ENCODE measurements at regions not wholly inside any gene's neighbourhood (a gene's known extent, or its start where the extent isn't known, plus 50 kb on each side); places are given as distances from the start of the nearest gene placed in this dataset.

DNA sequence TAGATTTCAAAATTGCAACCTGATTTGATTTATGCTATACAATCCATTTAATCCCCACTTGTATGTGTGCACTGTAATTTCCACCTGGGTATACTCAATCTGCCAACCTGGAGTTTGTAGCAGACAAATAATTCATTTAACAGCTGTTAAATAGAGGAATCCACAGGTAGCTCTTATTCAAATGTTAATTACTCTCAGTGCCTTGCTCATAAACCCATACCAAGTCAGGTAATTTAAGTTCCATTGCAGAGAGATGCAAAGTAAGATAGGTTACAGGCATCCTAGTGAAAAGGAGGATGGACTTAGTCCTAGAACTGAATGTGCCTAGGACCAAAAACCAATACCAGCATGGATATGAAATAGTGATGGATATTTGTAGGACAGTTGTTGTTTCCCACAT lies 674.2 kb downstream of the TBL1XR1 start:
- DNase-seq = no peak

GRCh38 chr3:176522436-176522835 lies 674.8 kb downstream of the TBL1XR1 start:
- no peak for DNase-seq

DNA sequence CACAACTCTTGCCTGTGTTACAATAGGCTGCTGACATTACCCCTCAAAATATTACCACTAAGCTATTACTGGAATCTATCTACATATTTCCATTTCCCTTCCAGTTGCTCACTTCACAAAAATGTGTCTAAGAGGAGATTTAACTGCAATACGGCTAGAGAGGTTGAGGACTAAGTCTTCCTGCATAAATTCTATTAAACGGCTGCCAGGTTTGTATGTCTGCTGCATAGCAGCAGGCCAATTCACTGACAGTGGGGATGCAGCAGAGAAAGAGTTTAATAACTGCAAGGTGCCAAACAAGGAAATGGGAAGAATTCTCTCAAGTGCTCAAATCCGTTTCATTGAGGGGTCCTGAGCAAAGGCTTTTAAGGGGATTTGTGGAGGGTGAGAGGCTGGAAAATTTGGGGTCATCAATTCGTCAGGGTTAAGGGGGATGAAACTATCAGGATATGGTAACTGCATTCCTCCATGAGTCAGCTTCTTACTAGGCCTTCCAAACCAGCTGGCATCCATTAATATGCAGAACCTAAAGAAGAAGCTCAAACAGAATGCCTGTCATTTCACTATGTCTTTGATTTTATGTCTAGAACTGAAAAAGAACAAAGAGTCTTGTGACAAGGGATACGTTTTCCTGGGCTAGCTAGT lies 675.6 kb downstream of the TBL1XR1 start:
- DNase-seq = no peak

DNA sequence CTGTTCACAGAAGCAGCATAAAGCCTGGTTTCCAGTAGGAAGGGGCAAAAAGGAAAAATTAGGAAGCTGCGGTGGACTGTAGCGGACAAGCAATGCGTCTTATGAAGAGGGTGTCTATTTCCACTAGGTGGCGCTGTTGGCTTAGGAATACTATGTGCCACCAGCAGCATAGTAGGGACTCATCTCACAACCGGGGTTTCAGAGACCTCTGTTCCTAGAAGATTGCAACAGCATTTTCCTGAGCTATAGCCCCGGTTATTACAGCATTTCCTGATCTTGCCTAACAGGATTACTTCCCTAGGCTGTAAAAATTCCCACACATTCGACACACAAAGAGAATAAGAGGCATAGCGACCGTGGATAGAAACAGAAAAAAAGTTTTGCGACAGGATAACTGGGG lies 683.0 kb downstream of the TBL1XR1 start:
- no peak for DNase-seq

DNA sequence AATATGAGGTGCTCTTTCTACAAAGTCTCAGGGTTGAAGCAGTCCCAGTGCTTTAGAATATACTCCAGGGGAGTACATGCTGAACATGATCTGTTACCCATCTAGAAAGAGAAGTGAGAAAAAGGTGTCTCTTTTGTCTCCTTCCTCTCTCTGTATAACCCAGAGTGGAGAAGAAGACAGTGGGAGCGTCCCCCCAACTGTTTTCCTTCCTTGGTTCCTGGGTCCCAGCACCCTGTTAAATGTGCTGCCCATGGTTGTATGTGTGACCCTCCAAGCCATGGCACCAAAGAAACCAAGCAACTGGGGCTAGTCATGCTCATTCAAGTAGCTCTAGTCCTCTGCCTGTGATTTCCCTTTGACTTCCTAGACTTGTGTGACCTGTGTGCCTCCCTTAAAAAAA lies 683.7 kb downstream of the TBL1XR1 start:
- DNase-seq = no peak

DNA sequence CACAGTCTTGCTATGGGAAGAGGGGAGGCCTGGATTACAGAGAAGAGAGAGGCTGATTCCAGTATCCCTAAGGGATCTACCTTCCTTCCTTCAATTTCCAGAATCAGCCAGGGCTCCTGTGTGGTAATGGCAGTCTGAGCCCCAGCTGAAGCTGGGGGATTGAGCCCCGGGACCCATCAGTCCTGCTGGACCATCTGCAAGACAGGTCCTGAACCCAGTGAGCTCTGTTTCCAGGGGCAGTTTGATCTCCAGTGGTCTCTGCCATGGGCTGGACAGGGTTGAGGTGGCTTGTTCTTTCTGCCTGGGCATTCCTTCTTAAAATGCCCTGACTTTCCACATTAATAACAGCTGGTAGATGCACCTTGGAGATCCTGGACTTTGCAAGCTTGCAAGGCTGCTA lies 685.2 kb downstream of the TBL1XR1 start:
- no peak for DNase-seq

DNA sequence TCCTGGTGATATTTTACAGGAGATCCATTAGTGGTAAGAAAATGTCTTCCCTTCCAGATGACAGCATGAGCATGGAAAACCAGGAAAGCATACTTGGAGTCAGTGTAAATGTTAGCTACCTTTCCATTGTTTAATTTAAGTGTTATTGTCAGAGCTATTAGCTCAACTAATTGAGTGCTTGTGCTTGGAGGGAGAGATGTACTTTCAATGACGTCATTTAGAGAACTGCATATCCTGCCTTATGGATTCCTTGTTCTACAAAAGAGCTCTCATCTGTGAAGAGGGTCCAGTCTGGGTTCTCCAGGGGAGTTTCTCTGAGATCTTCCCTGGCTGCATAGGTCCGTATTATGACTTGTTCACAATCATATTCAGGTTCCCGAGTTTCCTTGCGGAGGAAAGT lies 687.2 kb downstream of the TBL1XR1 start:
- no peak for DNase-seq

DNA sequence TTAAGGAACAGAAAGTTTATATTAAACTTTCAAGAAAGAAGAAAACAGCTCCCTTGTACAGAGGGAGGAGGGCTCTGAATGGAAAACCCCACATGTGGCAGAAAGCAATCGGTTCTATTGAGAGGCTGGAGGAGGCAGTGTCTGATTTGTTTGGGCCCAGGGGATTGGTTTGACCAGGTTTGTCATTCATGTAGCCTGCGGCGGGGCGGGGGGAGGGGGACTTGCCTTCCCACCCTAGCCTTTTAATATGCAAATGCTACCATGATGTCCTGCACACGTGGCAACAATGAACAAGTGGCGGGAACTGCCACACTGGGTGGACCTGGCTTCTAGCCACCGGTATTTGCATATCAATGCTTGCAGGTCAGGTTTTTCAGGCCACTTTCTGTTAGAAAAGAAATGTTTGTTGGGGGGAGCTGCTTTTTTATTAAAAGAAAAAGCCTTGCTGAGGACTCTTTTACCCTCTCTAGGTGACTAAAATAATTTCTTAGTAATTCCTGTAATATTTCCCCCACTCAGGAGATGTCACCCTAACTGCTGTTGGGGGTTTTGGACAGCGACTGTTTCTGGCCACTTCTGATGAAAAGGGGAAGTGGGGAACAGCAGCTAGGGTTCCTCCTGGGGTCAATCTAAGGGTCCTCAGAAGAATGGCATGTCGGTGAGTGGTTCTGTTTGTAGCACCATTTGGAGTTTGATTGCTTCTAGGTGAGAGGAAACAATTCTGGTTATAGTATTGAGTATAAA lies 691.2 kb downstream of the TBL1XR1 start:
- no peak for DNase-seq

DNA sequence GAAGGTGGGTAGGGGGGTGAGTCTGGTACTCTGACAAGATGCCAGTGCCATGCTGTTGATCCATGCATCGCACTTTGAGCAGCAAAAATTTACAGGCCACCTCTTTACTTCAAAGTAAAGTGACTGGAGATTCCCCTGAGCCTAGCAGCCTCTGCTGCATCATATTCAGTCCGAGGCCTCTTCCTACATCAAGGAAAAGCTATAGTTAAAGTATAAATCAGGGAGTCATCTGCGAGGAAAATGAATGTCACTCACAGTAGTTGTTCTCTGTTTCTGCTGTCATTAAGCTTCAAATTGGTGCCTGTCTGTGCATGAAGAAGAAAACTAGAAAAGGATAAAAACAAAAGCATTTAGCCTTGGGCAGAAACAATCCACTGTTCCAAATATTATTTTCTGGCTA lies 706.2 kb downstream of the TBL1XR1 start:
- DNase-seq = no peak

- DNase-seq = no peak
Observed at GRCh38 chr3:176490357-176490756, 706.9 kb downstream of the TBL1XR1 start.

- DNase-seq = no peak
Observed at GRCh38 chr3:176479248-176479647, 718.0 kb downstream of the TBL1XR1 start.

DNA sequence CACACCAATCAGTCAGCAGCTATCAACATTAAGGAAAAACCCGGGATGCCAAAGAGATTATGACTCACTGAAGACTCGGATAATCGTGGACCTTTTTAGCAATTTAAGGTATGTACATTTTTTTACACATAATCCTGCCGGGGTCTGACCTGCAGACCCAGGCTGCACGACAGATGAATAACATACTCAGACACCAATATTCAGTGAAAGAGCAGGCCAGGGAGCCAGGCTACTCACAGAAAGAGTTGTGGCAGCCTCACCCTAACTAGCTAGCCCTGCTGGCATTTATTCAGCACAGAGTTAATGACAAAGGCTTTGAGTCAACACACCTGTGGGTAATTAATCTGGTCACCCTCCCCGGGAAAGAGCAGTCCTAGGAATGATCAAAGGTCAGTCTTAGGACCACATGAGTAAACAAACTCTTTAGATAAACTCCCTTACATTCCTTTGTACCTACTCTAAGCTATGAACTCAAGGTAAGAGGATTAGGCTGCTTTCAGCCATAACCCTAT lies 727.5 kb downstream of the TBL1XR1 start:
- no peak for DNase-seq

- no peak for DNase-seq
Observed at GRCh38 chr3:176463610-176464009, 733.7 kb downstream of the TBL1XR1 start.

GRCh38 chr3:176447369-176447768 lies 749.9 kb downstream of the TBL1XR1 start:
- no peak for DNase-seq

- no peak for DNase-seq
Observed at GRCh38 chr3:176442326-176442725, 755.0 kb downstream of the TBL1XR1 start.

DNA sequence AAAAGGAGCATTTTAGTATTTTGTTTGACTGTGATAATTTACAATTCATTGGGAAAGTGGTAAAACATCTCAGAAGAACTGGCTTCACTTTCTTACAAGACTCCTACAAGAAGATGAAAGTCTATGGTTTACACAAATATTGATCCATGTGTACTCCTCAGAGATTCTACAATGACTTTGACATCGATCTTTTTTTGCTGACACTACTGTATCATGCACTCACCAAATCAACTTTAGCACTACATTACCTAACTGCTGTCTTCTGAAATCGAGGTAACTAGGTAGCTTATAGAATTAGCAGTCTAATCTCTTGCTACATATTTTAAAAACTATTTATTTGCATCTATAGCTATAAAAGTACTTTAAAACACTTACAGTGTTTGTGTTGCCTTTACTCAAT lies 757.6 kb downstream of the TBL1XR1 start:
- no peak for DNase-seq

DNA sequence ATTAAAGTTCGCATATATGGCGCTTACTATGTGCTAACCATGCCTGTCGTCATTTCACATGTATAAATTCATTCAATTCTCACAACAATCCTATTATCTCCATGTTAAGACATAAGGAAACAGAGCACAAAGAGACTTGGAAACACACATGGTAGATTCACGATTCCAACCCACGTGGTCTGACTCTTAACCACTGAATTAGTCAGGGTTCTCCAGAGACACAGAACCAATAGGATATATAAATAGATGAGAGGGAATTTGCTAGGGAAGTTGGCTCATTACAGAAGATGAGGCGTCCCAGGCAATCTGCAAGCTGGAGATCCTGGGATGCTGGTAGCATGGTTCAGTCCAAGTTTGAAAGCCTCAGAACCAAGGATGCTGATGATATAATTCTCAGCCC lies 765.3 kb downstream of the TBL1XR1 start:
- no peak for DNase-seq

GRCh38 chr3:176431038-176431418 lies 766.3 kb downstream of the TBL1XR1 start:
- DNase-seq = no peak

GRCh38 chr3:176430244-176431037 lies 766.8 kb downstream of the TBL1XR1 start:
- peak; percentile 63 for DNase-seq

GRCh38 chr3:176428552-176428951 lies 768.7 kb downstream of the TBL1XR1 start:
- DNase-seq = no peak

DNA sequence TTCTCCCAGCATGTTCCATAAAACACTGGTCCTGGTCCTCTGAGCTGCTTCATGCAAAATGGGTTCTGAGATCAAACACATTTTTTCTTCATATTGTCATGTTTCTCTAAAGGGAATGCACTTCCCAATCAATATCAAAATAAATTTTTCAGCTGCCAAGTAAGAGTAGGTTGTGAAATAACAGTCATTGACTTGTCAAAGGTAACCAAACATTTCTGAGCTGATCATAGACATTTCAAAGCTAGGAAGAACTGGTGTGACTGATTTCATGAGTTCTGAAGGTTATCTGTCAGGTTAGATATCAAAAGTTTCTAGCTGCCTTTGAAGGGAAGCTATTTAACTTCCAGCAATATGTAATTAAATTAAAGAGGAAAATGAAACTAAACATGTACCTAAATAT lies 770.9 kb downstream of the TBL1XR1 start:
- no peak for DNase-seq

DNA sequence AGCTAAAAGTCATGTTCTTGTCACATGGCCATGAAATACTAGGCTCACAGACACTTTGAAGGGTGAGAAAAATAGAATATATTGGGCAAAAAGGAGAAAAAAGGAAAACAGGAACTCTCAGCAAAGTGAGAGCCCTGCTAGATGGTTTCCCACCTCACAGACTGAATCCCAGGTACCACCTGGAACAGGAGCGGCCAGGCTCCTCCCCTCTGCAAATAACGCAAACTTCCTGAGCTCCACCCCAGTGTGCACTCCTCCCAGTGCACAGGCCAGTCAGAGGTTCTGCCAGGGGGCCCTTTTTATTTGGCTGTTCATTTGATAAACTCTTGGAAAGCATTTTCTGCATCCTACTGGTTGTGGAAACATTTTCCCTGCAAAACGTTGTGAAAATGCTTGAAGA lies 780.4 kb downstream of the TBL1XR1 start:
- no peak for DNase-seq

DNA sequence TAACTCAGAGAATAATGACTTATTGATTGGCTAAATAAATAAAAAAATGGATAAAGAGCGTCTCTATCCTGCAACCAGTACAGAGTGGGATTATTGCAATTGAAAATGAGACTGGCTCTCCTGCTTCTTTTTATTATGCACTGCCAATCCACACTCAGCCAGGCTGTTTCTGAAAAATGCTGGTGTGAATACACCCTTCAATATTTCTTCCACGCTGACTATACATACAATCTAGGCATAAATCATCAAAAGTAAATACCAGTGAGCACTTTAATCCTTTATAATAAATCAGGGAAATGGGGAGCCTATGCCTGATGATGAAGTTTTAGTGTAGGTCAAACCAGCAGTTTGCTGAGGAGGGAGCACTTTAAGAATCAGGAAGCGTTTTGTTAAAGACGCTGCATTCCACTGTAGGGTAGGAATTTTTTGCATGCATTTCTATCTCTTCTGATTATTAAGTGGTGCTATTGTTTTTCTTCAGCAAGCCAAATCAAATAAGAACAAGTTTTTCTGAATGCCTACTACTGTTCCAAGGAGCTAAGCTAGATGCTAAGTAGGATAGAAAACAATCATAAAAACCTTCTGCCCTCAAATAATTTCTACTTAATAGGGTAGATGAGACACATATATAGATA lies 781.5 kb downstream of the TBL1XR1 start:
- no peak for DNase-seq
